Natural killer cell (primary cell): ENCODE measurements at regions not wholly inside any gene's neighbourhood (a gene's known extent, or its start where the extent isn't known, plus 50 kb on each side); places are given as distances from the start of the nearest gene placed in this dataset.

Source experiments
- ATAC-seq, 3 donors: fragments of 150-1000 bp in 2 of 3; fragments of 200-7000 bp in 1 of 3; cut with Tn5 transposase; 1 replicate in 1 of 3; 2 replicates in 2 of 3; pipeline ENCODE4 v1.10.0; 2021; ENCODE audit warnings: mild to moderate bottlenecking in 2 of 3, moderate library complexity in 2 of 3
- DNase-seq, 2 donors: peaks; one replicate each; pipeline versions ENCODE4 v3.0.0 to v3.0.0-alpha.2; 2013 to 2021; ENCODE audit warnings: mixed read lengths in 1 of 2
- H3K27ac ChIP-seq: one replicate; pipeline ENCODE4 v1.5.1; 2013; ENCODE audit warnings: mild to moderate bottlenecking, low read length
- H3K27me3 ChIP-seq: one replicate; pipeline ENCODE4 v1.6.1; 2013; ENCODE audit warnings: low read length; ENCODE audit not compliant: control insufficient read depth, insufficient read depth
- H3K36me3 ChIP-seq: one replicate; pipeline ENCODE4 v1.6.1; 2013; ENCODE audit warnings: low read length; ENCODE audit not compliant: control insufficient read depth, insufficient read depth
- H3K4me1 ChIP-seq: one replicate; pipeline ENCODE4 v1.6.1; 2013; ENCODE audit warnings: low read length; ENCODE audit not compliant: control insufficient read depth, insufficient read depth
- H3K4me3 ChIP-seq: one replicate; pipeline ENCODE4 v1.5.1; 2013; ENCODE audit warnings: low read length
- H3K9me3 ChIP-seq: one replicate; pipeline ENCODE4 v1.6.1; 2013; ENCODE audit warnings: low read length; ENCODE audit not compliant: control insufficient read depth, insufficient read depth
- H3K27ac Mint-ChIP-seq, 2 donors: one replicate each; pipeline ENCODE4 v1.8.0; 2022; ENCODE audit warnings: mild to moderate bottlenecking in 2 of 2, mixed read lengths in 2 of 2, moderate library complexity in 1 of 2
- H3K27me3 Mint-ChIP-seq, 2 donors: one replicate each; pipeline ENCODE4 v1.8.0; 2022; ENCODE audit warnings: low read depth in 2 of 2, mixed read lengths in 2 of 2
- H3K36me3 Mint-ChIP-seq: one replicate; pipeline ENCODE4 v1.8.0; 2022; ENCODE audit warnings: mixed read lengths
- H3K4me1 Mint-ChIP-seq, 2 donors: one replicate each; pipeline ENCODE4 v1.8.0; 2022; ENCODE audit warnings: mixed read lengths in 2 of 2
- H3K4me3 Mint-ChIP-seq: one replicate; pipeline ENCODE4 v1.8.0; 2022; ENCODE audit warnings: mild to moderate bottlenecking, moderate library complexity, mixed read lengths
- H3K9me3 Mint-ChIP-seq, 2 donors: one replicate each; pipeline ENCODE4 v1.8.0; 2022; ENCODE audit warnings: mixed read lengths in 2 of 2
- WGBS: methylation state at CpG from one replicate; pipeline ENCODE4 v1.1.7; 2013; ENCODE audit warnings: missing lambda C conversion rate; ENCODE audit not compliant: insufficient coverage; 5-methylcytosine and 5-hydroxymethylcytosine counted together
- intact Hi-C: fragments of 100-400 bp; cut with micrococcal nuclease; formaldehyde crosslinking; loops from one replicate; pipeline ENCODE4 v1.14.2; 2022
- TF ChIP-seq, protein P1 (sequence below): fragments of 200-600 bp; IDR thresholded peaks from one replicate; pipeline ENCODE4 v1.8.0; 2022; ENCODE audit warnings: antibody characterized with exemption

DNA sequence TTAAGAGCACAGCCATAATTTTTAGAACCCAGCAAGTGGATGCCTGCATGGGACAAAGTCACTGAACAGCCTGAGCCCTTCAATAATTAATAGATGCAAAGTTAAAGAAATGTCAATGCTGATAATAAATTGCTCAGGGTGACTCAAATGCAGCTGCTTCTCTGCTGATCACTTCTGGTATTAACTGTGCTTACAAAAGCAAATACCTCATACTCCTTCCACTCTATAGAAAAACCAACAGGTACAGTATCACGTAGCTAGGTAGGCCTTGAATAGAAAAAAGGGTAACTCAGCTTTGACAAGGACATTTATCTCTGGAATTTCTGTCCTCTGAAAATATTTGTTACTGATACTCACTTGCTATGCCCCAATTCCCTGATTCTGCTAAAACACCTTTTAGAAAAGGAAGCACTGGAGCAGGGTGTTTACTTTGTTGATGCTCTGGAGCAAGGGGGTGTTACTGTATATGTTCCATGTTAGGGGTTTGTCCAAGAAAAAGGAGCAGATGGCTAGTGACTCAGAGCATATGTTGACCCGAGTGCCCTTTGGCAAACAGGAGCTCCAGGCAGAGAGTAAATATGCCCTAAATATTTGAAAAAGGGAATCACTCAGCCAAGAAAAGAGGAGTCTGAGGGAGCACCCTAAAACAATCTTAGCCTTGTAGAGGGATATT lies 59.1 kb upstream of the RTN4 start:
- Mint-ChIP-seq H3K27me3 (no peaks in the 10 kb centered on the region), H3K27ac (no peak overlapping the region)
- WGBS = 90% methylated on average over 2 of the region's 2 CpGs

DNA sequence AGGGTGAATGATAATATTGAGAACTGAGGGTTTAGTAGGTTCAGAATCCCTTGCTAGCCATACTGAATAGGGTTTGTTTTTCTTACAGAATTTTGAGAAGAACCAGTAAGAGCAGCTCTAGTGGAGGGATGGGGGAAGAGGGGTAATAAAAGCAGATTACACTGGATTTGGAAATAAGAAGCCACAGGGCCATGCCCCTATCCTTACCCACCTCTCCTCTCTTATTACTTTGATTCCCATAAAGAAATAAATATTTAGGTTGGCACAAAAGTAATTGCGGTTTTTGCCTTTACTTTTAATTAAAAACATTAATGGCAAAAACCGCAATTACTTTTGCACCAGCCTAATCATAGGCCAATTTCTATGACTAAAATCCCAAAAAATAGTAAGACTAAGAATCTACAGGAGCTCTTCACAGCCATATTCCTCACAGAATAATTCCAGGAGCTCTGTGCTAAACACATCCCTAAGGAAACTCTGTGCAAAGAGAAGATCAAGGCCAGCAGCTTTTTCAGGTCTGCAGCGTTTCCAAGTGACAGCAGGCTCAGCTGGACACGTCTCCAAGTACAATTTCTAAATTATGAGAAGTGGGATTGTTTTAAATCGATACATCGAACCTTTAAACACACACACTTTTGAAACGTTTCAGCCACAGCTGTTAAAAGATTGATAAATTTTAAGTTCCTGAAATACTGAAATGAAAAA lies 58.4 kb upstream of the RTN4 start:
- H3K4me3 ChIP-seq = no peak overlapping the region
- WGBS = 83% methylated on average over 3 of the region's 7 CpGs
- H3K4me1 ChIP-seq = peaks cover 8% of the 10 kb centered on the region
- H3K9me3 ChIP-seq = no peaks in the 10 kb centered on the region
- TF ChIP-seq, protein P1, sequence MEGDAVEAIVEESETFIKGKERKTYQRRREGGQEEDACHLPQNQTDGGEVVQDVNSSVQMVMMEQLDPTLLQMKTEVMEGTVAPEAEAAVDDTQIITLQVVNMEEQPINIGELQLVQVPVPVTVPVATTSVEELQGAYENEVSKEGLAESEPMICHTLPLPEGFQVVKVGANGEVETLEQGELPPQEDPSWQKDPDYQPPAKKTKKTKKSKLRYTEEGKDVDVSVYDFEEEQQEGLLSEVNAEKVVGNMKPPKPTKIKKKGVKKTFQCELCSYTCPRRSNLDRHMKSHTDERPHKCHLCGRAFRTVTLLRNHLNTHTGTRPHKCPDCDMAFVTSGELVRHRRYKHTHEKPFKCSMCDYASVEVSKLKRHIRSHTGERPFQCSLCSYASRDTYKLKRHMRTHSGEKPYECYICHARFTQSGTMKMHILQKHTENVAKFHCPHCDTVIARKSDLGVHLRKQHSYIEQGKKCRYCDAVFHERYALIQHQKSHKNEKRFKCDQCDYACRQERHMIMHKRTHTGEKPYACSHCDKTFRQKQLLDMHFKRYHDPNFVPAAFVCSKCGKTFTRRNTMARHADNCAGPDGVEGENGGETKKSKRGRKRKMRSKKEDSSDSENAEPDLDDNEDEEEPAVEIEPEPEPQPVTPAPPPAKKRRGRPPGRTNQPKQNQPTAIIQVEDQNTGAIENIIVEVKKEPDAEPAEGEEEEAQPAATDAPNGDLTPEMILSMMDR = no peak
- no peaks in the 10 kb centered on the region for H3K36me3 ChIP-seq
- ATAC-seq (no peak), DNase-seq (no peak)
- Mint-ChIP-seq H3K36me3 (no peaks in the 10 kb centered on the region), H3K27me3 (no peaks in the 10 kb centered on the region), H3K27ac (no peak overlapping the region), H3K9me3 (no peaks in the 10 kb centered on the region), H3K4me3 (no peak overlapping the region), H3K4me1 (peaks cover 0 to 5% of the 10 kb centered on the region in 2 donors)
- intact Hi-C loops = no loop called here
- H3K27me3 ChIP-seq = no peaks in the 10 kb centered on the region
- H3K27ac ChIP-seq = no peak overlapping the region

More for the DNA sequence above, 59.1 kb upstream of the RTN4 start:
- peaks cover 0 to 5% of the 10 kb centered on the region in 2 donors for H3K4me1 Mint-ChIP-seq
- DNase-seq = no peak
- Histone ChIP-seq H3K27me3 (no peaks in the 10 kb centered on the region), H3K4me3 (no peak overlapping the region), H3K27ac (no peak overlapping the region), H3K36me3 (no peaks in the 10 kb centered on the region), H3K9me3 (no peaks in the 10 kb centered on the region), H3K4me1 (peaks cover 8% of the 10 kb centered on the region)
- ATAC-seq = no peak
- no peaks in the 10 kb centered on the region for H3K9me3 Mint-ChIP-seq
- H3K36me3 Mint-ChIP-seq = no peaks in the 10 kb centered on the region
- no peak overlapping the region for H3K4me3 Mint-ChIP-seq
- TF ChIP-seq, protein P1 = no peak
- intact Hi-C loops = no loop called here

DNA sequence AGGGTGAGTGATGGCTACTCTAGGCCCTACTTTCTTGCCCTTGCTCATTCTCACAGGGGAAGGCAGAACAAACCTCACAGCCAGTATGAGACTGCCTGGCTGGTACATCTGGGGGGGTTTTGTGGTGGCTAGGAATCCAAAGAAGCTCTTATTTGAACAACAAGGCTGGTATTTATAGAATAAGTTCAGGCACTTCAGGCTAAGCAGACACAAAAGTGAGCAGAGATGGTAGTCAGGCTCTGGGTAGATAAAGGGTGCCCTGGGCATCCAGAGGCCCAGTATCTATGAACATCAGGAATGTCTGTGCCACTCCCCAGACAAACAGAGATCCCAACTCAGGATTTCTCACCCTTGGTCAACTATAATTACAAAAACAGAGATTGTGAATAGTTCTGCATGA lies 57.2 kb upstream of the RTN4 start:
- DNase-seq = no peak
- no peaks in the 10 kb centered on the region for H3K9me3 Mint-ChIP-seq
- no peaks in the 10 kb centered on the region for H3K36me3 Mint-ChIP-seq
- H3K36me3 ChIP-seq = no peaks in the 10 kb centered on the region
- no peak overlapping the region for H3K4me3 Mint-ChIP-seq
- TF ChIP-seq, protein P1 = no peak
- H3K27me3 Mint-ChIP-seq = no peaks in the 10 kb centered on the region
- no peak overlapping the region for H3K4me3 ChIP-seq
- peaks cover 7% of the 10 kb centered on the region for H3K4me1 ChIP-seq
- peaks cover 0 to 5% of the 10 kb centered on the region in 2 donors for H3K4me1 Mint-ChIP-seq
- no peak overlapping the region for H3K27ac Mint-ChIP-seq
- no peak for ATAC-seq
- H3K9me3 ChIP-seq = no peaks in the 10 kb centered on the region
- intact Hi-C loops = no loop called here
- H3K27ac ChIP-seq = no peak overlapping the region
- H3K27me3 ChIP-seq = no peaks in the 10 kb centered on the region
